GM10266 (cell line): ENCODE measurements at regions not wholly inside any gene's neighbourhood (a gene's known extent, or its start where the extent isn't known, plus 50 kb on each side); places are given as distances from the start of the nearest gene placed in this dataset.

Experiments used
- DNase-seq: peaks from one replicate; pipeline ENCODE4 v3.0.0; 2012; ENCODE audit errors: extremely low spot score
- TF ChIP-seq, protein P1 (sequence below): IDR thresholded peaks from 2 replicates; pipeline ENCODE4 v1.5.1; 2012; ENCODE audit warnings: mild to moderate bottlenecking, low read depth; ENCODE audit not compliant: control insufficient read depth, insufficient read depth; ENCODE audit errors: missing control alignments

DNA sequence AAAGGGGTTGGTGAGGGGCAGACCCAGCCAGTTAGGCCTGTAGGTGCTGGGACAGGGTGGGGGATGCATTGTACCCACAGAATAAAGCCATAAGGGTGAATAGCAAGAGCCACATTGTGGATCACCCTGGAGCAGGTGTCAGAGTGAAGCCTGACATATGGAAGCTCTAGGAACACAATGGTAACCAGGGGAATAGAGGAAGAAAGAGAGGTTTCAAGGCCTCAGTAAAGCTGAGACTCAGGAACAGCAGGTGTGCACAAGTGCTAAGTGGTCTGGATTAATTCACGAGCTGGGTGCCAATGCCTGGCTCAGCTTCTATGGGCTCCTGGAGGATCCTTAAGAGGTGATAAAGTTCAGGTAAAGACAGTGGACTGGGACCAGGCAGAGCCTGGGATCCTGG, 323.7 kb upstream of the CTNNB1 start:
- no peak for DNase-seq
- TF ChIP-seq, protein P1, sequence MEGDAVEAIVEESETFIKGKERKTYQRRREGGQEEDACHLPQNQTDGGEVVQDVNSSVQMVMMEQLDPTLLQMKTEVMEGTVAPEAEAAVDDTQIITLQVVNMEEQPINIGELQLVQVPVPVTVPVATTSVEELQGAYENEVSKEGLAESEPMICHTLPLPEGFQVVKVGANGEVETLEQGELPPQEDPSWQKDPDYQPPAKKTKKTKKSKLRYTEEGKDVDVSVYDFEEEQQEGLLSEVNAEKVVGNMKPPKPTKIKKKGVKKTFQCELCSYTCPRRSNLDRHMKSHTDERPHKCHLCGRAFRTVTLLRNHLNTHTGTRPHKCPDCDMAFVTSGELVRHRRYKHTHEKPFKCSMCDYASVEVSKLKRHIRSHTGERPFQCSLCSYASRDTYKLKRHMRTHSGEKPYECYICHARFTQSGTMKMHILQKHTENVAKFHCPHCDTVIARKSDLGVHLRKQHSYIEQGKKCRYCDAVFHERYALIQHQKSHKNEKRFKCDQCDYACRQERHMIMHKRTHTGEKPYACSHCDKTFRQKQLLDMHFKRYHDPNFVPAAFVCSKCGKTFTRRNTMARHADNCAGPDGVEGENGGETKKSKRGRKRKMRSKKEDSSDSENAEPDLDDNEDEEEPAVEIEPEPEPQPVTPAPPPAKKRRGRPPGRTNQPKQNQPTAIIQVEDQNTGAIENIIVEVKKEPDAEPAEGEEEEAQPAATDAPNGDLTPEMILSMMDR = no peak

DNA sequence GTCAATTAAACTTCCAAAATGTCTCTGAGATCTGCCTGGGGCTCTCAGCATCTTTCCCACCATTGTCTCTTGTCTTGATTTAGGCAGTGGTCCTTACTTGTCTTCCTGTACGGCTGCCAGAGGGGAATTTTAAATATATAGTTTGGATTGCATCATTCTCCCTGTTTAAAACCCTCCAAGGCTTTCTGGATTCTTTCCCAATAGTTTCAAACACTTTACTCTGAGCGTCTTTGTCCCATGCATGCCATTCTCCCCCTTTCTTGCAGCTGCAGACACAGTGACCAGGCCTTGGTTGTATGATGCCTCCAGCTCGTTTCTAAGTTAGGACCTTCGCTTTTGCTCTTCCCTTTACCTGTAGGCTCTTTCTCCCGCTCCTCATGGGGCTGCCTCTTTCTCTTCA, 323.3 kb upstream of the CTNNB1 start:
- TF ChIP-seq, protein P1 = no peak

DNA sequence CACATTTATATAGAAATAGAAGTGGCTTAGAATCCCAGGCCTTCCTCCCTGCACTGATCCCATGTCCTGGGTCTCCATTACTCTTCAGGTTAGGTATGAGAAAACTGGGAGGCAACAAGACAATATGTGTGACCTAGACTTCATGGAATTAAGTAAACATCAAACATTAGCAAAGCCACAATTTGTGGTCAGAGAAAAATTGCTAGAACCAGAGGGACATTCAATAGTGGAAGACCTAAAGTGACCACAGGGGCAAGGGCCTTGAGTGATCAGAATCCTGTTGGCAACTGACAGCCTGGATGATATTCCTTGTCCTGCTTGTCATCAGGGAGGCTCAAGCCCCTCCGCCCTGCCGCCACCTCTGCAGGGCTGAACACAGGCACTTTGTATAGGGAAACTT, 322.8 kb upstream of the CTNNB1 start:
- no peak for DNase-seq
- TF ChIP-seq, protein P1 = no peak

More for the DNA sequence above, 323.3 kb upstream of the CTNNB1 start:
- no peak for DNase-seq

DNA sequence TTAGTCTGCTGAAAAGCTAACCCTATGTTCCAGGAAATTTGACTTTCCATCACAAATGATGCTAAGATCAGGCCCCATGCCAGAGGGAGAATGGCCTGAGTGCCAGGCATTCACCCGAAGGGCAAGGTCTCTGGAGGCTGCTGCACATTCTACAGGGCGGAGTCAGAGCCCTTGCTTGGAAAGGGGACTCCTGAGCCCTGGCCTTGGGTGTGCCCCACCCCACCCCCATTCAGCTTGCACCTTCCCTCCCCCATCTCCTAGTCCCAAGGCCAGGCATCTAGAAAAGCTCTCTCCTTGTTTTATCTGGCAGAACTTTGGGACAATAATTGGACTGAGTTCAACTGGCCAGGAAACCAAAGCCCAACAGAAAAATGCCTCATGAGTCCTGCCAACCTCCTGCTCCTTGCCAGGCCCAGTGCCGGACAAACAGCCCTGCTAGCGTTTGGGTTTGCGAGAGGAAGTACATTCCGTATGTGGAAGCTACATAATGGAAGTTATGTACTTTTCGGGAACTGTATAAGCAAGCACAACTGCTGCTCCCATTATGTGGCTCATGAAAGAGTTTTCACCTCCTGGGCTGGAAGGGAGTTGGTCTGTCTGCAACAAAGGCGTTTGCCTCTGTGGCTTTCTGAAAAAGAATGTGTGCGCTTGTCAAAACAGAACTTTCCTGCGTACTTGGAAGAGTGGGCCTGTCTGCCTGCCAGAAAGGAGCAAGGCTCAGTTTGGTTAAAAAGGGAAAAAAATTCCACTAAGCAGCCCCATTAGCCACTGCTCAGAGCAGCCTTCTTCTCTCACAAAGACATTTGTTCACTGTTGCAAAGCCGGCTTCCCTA, 321.5 kb upstream of the CTNNB1 start:
- DNase-seq = no peak
- TF ChIP-seq, protein P1 = no peak

DNA sequence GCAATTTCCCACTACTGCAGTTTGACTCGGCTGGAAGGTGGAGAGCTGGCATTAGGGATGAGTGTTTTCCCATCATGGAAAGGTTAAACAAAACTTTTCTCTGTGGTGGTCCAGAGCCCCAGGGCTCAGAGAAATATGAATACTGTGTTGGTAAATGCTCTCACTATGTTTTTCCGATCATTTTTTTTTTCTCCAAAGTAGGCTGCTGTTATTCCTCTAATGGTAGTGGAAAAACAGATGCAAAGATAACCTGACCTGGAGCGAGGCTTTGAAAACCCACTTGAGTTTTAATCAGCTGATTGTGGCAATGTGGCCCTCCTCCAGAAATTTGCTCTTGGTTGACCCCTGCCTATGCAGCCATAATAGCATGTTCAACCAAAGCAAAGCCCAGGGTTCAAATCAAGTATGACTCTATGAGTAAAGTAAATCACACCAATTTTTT, 320.8 kb upstream of the CTNNB1 start:
- DNase-seq = no peak
- TF ChIP-seq, protein P1 = no peak

DNA sequence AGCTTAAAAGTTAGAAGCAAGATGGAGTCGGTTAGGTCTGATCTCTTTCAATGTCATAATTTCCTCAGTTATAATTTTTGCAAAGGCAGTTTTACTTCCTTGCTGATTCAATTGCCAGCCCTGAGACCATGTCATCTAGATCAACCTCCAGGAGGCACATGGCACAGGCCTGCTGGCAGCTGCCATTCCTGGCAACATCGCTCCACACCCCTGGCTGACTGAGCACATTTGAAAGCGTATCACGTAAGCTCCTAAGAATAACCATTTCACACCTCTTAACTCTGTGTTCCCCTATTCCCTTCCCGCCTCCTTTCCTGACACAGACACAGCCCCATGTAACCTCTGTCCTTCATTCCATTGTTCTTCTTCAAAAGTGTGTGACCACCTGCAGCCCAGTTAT, 313.9 kb upstream of the CTNNB1 start:
- no peak for DNase-seq
- TF ChIP-seq, protein P1 = no peak

DNA sequence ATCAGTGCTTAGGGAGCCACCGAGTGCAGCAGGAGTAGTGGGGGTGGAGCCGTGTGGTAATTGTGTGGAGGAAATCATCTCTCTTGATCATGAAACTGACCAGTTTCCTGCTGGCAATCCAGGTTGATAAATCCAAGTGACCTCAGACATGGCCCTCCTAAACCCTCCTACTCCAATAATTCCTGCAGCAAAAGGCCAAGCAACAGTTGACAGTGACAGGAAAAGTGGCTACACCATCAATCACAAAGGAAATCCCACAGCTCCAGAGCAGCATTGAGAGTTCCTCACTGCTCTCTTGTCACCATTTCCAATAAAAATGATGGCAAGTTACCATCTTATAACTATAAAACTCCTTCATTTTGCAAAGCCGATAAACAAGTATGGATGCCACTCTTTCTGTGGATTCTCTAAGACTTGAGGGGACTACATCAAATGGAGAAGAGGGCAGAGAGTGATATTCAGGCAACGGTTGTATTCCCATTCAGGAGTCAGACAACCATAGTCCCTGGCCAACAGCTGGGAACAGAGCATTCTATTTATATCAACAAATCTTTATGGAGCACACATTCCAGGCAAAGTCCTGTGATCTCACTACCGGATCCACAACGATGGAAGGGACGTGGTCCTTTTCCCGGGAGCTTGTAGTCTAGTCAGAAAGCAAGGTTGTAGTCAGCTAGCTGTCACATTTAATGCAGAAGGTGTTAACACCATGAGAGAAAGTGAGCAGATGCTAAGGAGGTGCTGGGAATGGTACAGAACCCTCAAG, 312.5 kb upstream of the CTNNB1 start:
- DNase-seq = no peak

More for the DNA sequence above, 312.5 kb upstream of the CTNNB1 start:
- TF ChIP-seq, protein P1 = no peak
